ENCODE measurements at regions not wholly inside any gene's neighbourhood (a gene's known extent, or its start where the extent isn't known, plus 50 kb on each side); places are given as distances from the start of the nearest gene placed in this dataset.

DNA sequence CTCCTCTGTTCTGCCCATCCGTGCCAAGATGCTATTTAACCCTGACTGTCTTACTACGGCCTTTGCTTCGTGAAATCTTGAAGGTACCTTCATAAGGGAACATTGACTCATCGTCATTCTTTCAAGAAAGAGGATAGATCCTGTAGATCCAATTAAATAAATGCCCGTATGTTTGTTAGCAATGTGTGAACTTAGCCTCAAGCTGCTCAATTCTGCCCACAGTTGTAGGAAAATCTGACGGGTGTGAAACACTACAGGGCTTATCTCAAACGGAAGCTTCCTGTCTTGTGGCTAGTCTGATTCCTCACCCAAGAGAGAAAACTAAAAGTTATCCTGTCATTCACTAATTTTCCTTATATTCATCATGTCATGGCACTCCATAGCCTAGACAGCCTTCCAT lies 168.0 kb upstream of the TBX3 start:
- TF ChIP-seq, protein P1, sequence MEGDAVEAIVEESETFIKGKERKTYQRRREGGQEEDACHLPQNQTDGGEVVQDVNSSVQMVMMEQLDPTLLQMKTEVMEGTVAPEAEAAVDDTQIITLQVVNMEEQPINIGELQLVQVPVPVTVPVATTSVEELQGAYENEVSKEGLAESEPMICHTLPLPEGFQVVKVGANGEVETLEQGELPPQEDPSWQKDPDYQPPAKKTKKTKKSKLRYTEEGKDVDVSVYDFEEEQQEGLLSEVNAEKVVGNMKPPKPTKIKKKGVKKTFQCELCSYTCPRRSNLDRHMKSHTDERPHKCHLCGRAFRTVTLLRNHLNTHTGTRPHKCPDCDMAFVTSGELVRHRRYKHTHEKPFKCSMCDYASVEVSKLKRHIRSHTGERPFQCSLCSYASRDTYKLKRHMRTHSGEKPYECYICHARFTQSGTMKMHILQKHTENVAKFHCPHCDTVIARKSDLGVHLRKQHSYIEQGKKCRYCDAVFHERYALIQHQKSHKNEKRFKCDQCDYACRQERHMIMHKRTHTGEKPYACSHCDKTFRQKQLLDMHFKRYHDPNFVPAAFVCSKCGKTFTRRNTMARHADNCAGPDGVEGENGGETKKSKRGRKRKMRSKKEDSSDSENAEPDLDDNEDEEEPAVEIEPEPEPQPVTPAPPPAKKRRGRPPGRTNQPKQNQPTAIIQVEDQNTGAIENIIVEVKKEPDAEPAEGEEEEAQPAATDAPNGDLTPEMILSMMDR (IDR thresholded peaks at IDR 0.05): no peak
- TF ChIP-seq JUND (IDR thresholded peaks at IDR 0.05) (no peak), NRF1 (IDR thresholded peaks at IDR 0.05; ENCODE audit: low read depth, low read length) (no peak), EP300 (IDR thresholded peaks at IDR 0.05; ENCODE audit: borderline replicate concordance in 1 of 2, low read depth in 1 of 2, low read length in 1 of 2) (no peak), POLR2AphosphoS5 (IDR thresholded peaks at IDR 0.05; ENCODE audit: low read depth, low read length) (no peak), RXRA (IDR thresholded peaks at IDR 0.05; ENCODE audit: borderline replicate concordance, low read depth) (no peak), CHD2 (IDR thresholded peaks at IDR 0.05; ENCODE audit: low read length, partially characterized antibody) (no peak), RFX5 (IDR thresholded peaks at IDR 0.05; ENCODE audit: low read length) (no peak)
- TF ChIP-seq, protein P2, sequence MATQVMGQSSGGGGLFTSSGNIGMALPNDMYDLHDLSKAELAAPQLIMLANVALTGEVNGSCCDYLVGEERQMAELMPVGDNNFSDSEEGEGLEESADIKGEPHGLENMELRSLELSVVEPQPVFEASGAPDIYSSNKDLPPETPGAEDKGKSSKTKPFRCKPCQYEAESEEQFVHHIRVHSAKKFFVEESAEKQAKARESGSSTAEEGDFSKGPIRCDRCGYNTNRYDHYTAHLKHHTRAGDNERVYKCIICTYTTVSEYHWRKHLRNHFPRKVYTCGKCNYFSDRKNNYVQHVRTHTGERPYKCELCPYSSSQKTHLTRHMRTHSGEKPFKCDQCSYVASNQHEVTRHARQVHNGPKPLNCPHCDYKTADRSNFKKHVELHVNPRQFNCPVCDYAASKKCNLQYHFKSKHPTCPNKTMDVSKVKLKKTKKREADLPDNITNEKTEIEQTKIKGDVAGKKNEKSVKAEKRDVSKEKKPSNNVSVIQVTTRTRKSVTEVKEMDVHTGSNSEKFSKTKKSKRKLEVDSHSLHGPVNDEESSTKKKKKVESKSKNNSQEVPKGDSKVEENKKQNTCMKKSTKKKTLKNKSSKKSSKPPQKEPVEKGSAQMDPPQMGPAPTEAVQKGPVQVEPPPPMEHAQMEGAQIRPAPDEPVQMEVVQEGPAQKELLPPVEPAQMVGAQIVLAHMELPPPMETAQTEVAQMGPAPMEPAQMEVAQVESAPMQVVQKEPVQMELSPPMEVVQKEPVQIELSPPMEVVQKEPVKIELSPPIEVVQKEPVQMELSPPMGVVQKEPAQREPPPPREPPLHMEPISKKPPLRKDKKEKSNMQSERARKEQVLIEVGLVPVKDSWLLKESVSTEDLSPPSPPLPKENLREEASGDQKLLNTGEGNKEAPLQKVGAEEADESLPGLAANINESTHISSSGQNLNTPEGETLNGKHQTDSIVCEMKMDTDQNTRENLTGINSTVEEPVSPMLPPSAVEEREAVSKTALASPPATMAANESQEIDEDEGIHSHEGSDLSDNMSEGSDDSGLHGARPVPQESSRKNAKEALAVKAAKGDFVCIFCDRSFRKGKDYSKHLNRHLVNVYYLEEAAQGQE (IDR thresholded peaks at IDR 0.05; ENCODE audit: low read depth, low read length): no peak
- TF ChIP-seq, protein P3, sequence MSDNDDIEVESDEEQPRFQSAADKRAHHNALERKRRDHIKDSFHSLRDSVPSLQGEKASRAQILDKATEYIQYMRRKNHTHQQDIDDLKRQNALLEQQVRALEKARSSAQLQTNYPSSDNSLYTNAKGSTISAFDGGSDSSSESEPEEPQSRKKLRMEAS (IDR thresholded peaks at IDR 0.05; ENCODE audit: low read depth): no peak
- TF ChIP-seq, protein P4, sequence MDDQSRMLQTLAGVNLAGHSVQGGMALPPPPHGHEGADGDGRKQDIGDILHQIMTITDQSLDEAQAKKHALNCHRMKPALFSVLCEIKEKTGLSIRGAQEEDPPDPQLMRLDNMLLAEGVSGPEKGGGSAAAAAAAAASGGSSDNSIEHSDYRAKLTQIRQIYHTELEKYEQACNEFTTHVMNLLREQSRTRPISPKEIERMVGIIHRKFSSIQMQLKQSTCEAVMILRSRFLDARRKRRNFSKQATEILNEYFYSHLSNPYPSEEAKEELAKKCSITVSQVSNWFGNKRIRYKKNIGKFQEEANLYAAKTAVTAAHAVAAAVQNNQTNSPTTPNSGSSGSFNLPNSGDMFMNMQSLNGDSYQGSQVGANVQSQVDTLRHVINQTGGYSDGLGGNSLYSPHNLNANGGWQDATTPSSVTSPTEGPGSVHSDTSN (IDR thresholded peaks at IDR 0.05): no peak

All from SK-N-SH (cell line).